ENCODE measurements at regions not wholly inside any gene's neighbourhood (a gene's known extent, or its start where the extent isn't known, plus 50 kb on each side); places are given as distances from the start of the nearest gene placed in this dataset.
"Not testable (repeated sequence)": the region's sequence is repeated elsewhere in the genome, so short reads cannot be mapped to it uniquely, and the experiment has no call there.

GRCh38 chr2:87548681-87549536 is 199.0 kb upstream of the PLGLB2 start:
- not testable (repeated sequence) for ATAC-seq; DNase-seq (ENCODE audit: low spot score)

- not testable (repeated sequence) for DNase-seq (ENCODE audit: low spot score); ATAC-seq
These were observed 198.2 kb upstream of the PLGLB2 start for GRCh38 chr2:87549561-87550202.

GRCh38 chr2:87554678-87555077 is 193.2 kb upstream of the PLGLB2 start:
- DNase-seq (ENCODE audit: low spot score); ATAC-seq: not testable (repeated sequence)

- not testable (repeated sequence) for ATAC-seq; DNase-seq (ENCODE audit: low spot score)
These were observed 192.8 kb upstream of the PLGLB2 start for GRCh38 chr2:87555082-87555481.

- DNase-seq (ENCODE audit: low spot score), result not testable (repeated sequence)
These were observed 188.9 kb upstream of the PLGLB2 start for GRCh38 chr2:87559001-87559400.

GRCh38 chr2:87559735-87560134 is 188.2 kb upstream of the PLGLB2 start:
- not testable (repeated sequence) for ATAC-seq; DNase-seq (ENCODE audit: low spot score)

More at GRCh38 chr2:87559001-87559400, 188.9 kb upstream of the PLGLB2 start:
- not testable (repeated sequence) for ATAC-seq

- not testable (repeated sequence) for ATAC-seq; DNase-seq (ENCODE audit: low spot score)
These were observed 182.8 kb upstream of the PLGLB2 start for GRCh38 chr2:87565116-87565515.

GRCh38 chr2:87566531-87566930 is 181.4 kb upstream of the PLGLB2 start:
- DNase-seq (ENCODE audit: low spot score); ATAC-seq: not testable (repeated sequence)

- not testable (repeated sequence) for DNase-seq (ENCODE audit: low spot score); ATAC-seq
These were observed 180.8 kb upstream of the PLGLB2 start for GRCh38 chr2:87567093-87567492.

- not testable (repeated sequence) for ATAC-seq
These were observed 180.0 kb upstream of the PLGLB2 start for GRCh38 chr2:87567912-87568311.

GRCh38 chr2:87568554-87569278 is 179.2 kb upstream of the PLGLB2 start:
- DNase-seq (ENCODE audit: low spot score); ATAC-seq: not testable (repeated sequence)

More at GRCh38 chr2:87567912-87568311, 180.0 kb upstream of the PLGLB2 start:
- not testable (repeated sequence) for DNase-seq (ENCODE audit: low spot score)

- not testable (repeated sequence) for DNase-seq (ENCODE audit: low spot score); ATAC-seq
These were observed 178.0 kb upstream of the PLGLB2 start for GRCh38 chr2:87569689-87570397.

- ATAC-seq; DNase-seq (ENCODE audit: low spot score): not testable (repeated sequence)
These were observed 175.9 kb upstream of the PLGLB2 start for GRCh38 chr2:87571889-87572465.

- DNase-seq (ENCODE audit: low spot score); ATAC-seq: not testable (repeated sequence)
These were observed 175.0 kb upstream of the PLGLB2 start for GRCh38 chr2:87572906-87573305.

GRCh38 chr2:87573386-87574192 is 174.3 kb upstream of the PLGLB2 start:
- not testable (repeated sequence) for DNase-seq (ENCODE audit: low spot score)
- ATAC-seq, result peak; percentile 56

GRCh38 chr2:87574193-87575119 is 173.4 kb upstream of the PLGLB2 start:
- DNase-seq (ENCODE audit: low spot score); ATAC-seq: not testable (repeated sequence)

- not testable (repeated sequence) for ATAC-seq; DNase-seq (ENCODE audit: low spot score)
These were observed 172.7 kb upstream of the PLGLB2 start for GRCh38 chr2:87575138-87575537.

- not testable (repeated sequence) for DNase-seq (ENCODE audit: low spot score)
- ATAC-seq, result peak; percentile 40
These were observed 170.5 kb upstream of the PLGLB2 start for GRCh38 chr2:87577358-87577757.

All from left lobe of liver (tissue), 2 donors.